ENCODE measurements at regions not wholly inside any gene's neighbourhood (a gene's known extent, or its start where the extent isn't known, plus 50 kb on each side); places are given as distances from the start of the nearest gene placed in this dataset.

GRCh38 chr5:38070304-38070950, 187.9 kb upstream of the EGFLAM start:
- Histone ChIP-seq H3F3A (replicated peaks; ENCODE audit: low read depth) (no peaks in the 10 kb centered on the region), H3K79me2 (replicated peaks; ENCODE audit: insufficient read depth) (no peaks in the 10 kb centered on the region), H3K36me3 (ENCODE audit: insufficient read depth) (no peaks in the 10 kb centered on the region), H2AFZ (no peak overlapping the region), H3K27ac (ENCODE audit: low read depth) (no peak overlapping the region), H3K9me2 (ENCODE audit: insufficient read depth) (peaks cover 7% of the 10 kb centered on the region; the same call in 1 of the 2 replicates), H4K20me1 (replicated peaks; ENCODE audit: insufficient read depth) (no peaks in the 10 kb centered on the region), H3K27me3 (ENCODE audit: insufficient read depth) (no peaks in the 10 kb centered on the region), H3K4me2 (no peak overlapping the region), H3K4me1 (ENCODE audit: insufficient read depth) (no peaks in the 10 kb centered on the region), H3K4me3 (no peak overlapping the region)
- DNase-seq (ENCODE audit: low spot score) (no peak), ATAC-seq (no peak)
- TF ChIP-seq EZH2 (IDR thresholded peaks at IDR 0.05; ENCODE audit: low read depth, unreplicated experiment) (no peak), ZNF462 (CRISPR knock-in tag; IDR thresholded peaks at IDR 0.05) (no peak), ZNF331 (CRISPR knock-in tag; IDR thresholded peaks at IDR 0.05; ENCODE audit: low read depth) (no peak), POLR2AphosphoS5 (IDR thresholded peaks at IDR 0.05; ENCODE audit: low read depth) (no peak), NANOG (IDR thresholded peaks at IDR 0.05; ENCODE audit: borderline replicate concordance) (no peak), STAT1 (IDR thresholded peaks at IDR 0.05; ENCODE audit: unreplicated experiment) (no peak), CTCF (conservative IDR thresholded peaks at IDR 0.05; ENCODE audit: low read depth in 2 of 2) (no peak), EZH2phosphoT487 (IDR thresholded peaks at IDR 0.05; ENCODE audit: unreplicated experiment) (no peak), JUNB (IDR thresholded peaks at IDR 0.05; ENCODE audit: unreplicated experiment) (no peak), CREB1 (CRISPR knock-in tag; IDR thresholded peaks at IDR 0.05; ENCODE audit: low read depth) (no peak), ZNF114 (CRISPR knock-in tag; IDR thresholded peaks at IDR 0.05) (no peak)
- TF ChIP-seq, protein P1, sequence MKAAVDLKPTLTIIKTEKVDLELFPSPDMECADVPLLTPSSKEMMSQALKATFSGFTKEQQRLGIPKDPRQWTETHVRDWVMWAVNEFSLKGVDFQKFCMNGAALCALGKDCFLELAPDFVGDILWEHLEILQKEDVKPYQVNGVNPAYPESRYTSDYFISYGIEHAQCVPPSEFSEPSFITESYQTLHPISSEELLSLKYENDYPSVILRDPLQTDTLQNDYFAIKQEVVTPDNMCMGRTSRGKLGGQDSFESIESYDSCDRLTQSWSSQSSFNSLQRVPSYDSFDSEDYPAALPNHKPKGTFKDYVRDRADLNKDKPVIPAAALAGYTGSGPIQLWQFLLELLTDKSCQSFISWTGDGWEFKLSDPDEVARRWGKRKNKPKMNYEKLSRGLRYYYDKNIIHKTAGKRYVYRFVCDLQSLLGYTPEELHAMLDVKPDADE (IDR thresholded peaks at IDR 0.05) = no peak
- TF ChIP-seq, protein P2, sequence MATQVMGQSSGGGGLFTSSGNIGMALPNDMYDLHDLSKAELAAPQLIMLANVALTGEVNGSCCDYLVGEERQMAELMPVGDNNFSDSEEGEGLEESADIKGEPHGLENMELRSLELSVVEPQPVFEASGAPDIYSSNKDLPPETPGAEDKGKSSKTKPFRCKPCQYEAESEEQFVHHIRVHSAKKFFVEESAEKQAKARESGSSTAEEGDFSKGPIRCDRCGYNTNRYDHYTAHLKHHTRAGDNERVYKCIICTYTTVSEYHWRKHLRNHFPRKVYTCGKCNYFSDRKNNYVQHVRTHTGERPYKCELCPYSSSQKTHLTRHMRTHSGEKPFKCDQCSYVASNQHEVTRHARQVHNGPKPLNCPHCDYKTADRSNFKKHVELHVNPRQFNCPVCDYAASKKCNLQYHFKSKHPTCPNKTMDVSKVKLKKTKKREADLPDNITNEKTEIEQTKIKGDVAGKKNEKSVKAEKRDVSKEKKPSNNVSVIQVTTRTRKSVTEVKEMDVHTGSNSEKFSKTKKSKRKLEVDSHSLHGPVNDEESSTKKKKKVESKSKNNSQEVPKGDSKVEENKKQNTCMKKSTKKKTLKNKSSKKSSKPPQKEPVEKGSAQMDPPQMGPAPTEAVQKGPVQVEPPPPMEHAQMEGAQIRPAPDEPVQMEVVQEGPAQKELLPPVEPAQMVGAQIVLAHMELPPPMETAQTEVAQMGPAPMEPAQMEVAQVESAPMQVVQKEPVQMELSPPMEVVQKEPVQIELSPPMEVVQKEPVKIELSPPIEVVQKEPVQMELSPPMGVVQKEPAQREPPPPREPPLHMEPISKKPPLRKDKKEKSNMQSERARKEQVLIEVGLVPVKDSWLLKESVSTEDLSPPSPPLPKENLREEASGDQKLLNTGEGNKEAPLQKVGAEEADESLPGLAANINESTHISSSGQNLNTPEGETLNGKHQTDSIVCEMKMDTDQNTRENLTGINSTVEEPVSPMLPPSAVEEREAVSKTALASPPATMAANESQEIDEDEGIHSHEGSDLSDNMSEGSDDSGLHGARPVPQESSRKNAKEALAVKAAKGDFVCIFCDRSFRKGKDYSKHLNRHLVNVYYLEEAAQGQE (IDR thresholded peaks at IDR 0.05; ENCODE audit: unreplicated experiment) = no peak
- Mint-ChIP-seq H3K27ac (no peak overlapping the region), H3K27me3 (ENCODE audit: insufficient read depth, low read depth, poor library complexity) (peaks cover 2% of the 10 kb centered on the region), H3K9me3 (no peaks in the 10 kb centered on the region), H3K4me3 (no peak overlapping the region), H3K4me1 (no peaks in the 10 kb centered on the region), H3K36me3 (ENCODE audit: low read depth) (no peaks in the 10 kb centered on the region)
